HT1080 (cell line): ENCODE measurements at regions not wholly inside any gene's neighbourhood (a gene's known extent, or its start where the extent isn't known, plus 50 kb on each side); places are given as distances from the start of the nearest gene placed in this dataset.

Source experiments
- DNase-seq: peaks from one replicate; pipeline ENCODE4 v3.0.0-alpha.2; 2015; ENCODE audit warnings: low read depth

DNA sequence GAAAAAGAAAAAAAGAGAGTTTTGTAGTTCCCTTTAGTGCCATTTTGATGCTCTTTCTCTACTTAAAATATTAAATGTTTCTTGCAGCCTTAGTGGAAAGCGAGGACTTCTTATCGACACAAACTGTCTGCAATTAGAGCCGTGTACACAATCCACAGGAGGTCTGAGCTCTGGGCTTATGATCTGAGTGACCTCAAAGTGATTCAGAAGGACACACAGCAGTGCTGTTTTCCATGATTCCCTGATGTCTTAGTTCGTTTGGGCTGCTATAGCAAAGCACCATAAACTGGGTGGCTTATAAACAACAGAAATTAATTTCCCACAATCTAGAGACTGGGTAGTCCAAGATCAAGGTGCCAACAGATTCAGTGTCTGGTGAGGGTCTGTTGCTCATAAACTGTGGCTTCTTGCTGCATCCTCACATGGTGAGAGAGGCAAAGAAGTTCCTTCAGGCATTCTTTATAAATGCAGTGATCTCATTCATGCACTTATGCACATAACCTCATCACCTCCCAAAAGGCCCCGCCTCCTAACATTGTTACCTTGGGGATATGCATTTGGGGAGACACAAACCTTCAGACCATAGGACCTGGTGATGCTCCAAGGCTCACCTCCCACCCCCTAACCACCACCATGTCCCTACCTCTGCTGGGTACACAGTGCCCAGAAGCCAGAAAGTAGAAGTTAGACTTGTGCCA, 204.5 kb upstream of the GHITM start:
- DNase-seq = no peak

DNA sequence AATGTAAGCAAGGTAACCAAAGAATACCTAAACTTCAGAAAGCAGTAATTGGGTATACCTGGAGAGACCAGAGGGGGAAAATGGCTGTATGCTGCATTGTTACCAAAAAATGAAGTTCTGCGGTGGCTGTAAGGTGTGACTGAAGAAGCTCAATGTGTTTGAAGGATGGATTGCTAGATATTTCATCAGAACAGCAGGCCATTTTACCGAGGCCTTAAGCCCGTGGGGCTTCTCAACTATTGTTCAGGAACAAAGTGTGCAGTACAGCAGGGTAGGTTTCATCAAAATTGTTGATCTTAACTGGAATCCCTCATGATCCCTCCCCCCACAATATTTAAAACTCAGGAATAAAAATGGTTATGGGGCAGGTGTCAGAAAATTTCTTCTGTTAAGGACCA, 204.0 kb upstream of the GHITM start:
- no peak for DNase-seq

DNA sequence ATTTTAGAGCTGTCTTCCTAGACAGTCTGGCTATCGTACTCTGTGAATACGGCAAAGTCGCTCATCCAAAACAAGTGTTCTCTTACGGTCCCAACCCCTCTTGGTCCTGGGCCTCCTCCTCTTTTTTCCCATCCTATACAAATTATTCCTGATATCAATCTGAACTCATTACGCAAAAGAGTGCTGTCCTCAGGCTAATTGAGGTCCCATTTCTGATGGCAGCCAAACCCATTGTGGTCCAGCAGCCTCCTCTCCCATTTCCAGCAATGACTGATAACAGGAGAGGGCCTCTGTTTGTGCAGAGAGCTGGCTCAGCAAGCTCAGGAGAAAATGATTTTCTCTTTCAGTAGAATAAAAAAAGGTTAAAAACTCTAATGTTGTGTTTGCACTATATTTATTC, 203.4 kb upstream of the GHITM start:
- DNase-seq = no peak

GRCh38 chr10:83937161-83937560, 202.1 kb upstream of the GHITM start:
- no peak for DNase-seq

DNA sequence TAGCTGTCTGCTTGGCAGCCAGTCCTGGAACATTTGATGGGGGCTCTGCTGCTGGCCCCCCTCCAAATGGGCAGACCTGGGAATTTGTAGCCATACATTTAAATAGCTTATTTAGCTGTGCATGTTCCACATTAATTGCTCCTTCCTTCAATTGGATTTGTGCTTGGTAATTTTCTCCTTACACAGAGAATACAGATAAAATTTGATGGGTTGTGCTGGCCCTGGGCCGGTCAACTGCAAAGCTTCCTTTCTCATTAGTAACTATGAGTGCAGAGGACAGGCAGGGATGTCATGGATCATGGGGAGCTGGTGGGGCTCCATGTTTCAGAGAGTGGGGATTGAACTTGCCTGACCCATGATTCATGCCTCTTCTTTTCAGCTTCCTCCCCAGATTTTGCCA, 201.5 kb upstream of the GHITM start:
- no peak for DNase-seq

GRCh38 chr10:83941189-83941588, 198.1 kb upstream of the GHITM start:
- no peak for DNase-seq

GRCh38 chr10:83942410-83942809, 196.9 kb upstream of the GHITM start:
- DNase-seq = no peak

- DNase-seq = no peak
Measured at GRCh38 chr10:83943049-83943448, 196.3 kb upstream of the GHITM start.

GRCh38 chr10:83943920-83944319, 195.4 kb upstream of the GHITM start:
- no peak for DNase-seq

GRCh38 chr10:83945982-83946718, 193.2 kb upstream of the GHITM start:
- no peak for DNase-seq

DNA sequence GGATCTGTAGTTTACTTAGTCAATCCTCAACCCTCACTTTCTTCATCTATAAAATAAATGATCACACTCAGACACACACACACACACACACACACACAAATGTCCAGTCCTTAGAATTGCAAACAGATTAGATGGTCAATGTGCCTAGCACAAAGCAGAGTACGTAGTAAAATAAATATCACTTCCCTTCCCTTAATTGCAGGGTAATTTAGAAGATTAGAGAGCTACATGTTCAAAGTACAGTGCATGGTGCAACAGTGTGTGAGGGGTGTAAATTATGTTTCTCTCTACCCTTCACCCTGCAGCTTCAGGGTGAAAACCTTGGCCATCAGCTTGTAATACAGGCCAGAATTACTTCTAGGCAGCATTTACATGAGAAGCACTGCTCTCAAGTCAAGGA, 187.0 kb upstream of the GHITM start:
- no peak for DNase-seq

DNA sequence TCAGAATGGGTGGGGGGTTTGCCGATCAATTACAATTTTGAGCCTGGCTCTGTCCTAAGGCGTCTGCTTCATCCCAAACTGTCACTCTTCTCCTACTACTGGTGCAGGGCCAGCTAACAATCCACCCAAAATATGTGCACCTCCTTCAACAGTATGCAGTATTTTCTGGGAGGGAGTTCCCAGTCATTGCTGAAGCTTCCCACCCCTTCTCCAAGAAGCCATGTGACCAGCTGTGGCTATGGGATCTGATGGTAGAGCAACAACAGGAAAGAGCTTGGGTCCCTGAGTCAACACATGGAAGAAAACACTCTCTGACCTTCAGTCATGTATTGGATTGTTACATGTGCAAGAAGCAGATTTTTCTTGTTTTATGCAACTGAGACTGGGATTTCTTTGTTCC, 185.7 kb upstream of the GHITM start:
- DNase-seq = no peak

DNA sequence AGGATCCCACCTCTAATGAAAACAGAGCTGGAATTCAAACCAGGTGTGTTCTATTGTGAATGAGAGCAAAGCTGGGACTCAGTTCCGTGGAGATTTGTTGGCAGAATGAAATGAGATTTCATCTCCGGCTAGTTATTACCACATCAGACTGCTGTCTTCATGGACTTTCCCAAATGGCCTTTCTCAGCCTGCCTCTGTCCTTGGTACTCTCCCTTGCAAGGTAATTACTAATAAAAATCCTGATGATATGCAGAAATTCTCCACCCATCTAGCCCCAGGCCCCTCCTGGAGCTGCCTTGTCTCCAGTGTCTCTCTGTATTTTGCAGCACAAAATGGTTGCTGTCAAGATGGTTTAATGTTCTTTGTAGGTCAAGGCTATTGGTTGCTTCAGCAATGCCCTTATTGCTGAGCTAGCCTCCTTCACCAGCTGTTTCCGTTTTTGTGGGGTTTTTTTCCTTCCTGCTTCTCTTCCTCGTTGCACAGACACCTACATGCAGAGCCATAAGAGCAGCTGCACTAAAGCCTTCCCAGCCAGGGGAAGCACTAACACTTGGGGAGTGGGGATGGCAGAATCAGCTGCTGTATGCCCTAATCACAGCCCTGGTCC, 185.0 kb upstream of the GHITM start:
- no peak for DNase-seq

DNA sequence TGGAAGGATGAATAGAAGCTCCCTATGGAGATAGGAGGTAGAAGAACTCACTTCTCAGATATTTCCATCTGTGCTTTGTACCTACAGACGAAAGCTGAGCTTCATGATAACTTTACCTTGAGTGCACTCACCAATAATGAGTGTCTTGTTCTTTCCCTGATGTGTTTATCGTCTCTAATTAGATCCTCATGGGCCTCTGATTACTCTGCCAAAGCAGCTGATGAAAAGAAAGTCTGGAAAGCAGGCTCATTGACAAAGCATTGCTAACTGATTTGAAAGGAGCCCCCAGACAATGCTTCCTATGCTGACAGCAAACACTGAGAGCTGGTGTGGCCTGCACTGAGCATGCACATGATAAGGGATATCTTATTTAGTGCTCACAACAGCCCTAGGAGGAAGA, 183.9 kb upstream of the GHITM start:
- no peak for DNase-seq

GRCh38 chr10:83957168-83957947, 182.0 kb upstream of the GHITM start:
- no peak for DNase-seq

- no peak for DNase-seq
Measured at GRCh38 chr10:83959328-83959727, 180.0 kb upstream of the GHITM start.

- no peak for DNase-seq
Measured at GRCh38 chr10:83960125-83960524, 179.2 kb upstream of the GHITM start.

GRCh38 chr10:83961620-83962019, 177.7 kb upstream of the GHITM start:
- no peak for DNase-seq

- no peak for DNase-seq
Measured at GRCh38 chr10:83963446-83963845, 175.9 kb upstream of the GHITM start.

DNA sequence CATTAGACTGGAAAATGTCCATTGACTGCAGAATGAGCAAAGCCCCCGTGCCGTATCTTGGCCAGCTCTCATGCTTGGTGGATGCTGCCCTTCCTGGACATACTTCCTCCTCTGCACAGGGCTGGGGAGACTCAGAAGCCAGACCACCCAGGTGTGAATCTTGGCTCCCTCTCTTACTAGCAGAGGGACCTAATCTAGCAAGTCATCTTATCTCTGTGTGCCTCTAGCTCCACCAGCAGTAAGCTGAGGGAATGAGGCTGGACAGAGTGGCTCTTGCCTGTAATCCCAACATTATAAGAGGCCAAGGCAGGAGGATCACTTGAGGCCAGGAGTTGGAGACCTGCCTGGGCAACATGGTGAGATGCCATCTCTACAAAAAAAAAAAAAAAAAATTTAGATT, 173.8 kb upstream of the GHITM start:
- DNase-seq = no peak

- DNase-seq = no peak
Measured at GRCh38 chr10:83968052-83968451, 171.3 kb upstream of the GHITM start.
